IMR-90 (cell line): ENCODE measurements at regions not wholly inside any gene's neighbourhood (a gene's known extent, or its start where the extent isn't known, plus 50 kb on each side); places are given as distances from the start of the nearest gene placed in this dataset.

Experiments
- ATAC-seq: fragments of 200-7000 bp; cut with Tn5 transposase; 2 replicates; pipeline ENCODE4 v1.9.1; 2020; ENCODE audit warnings: low read depth, mild to moderate bottlenecking, moderate library complexity
- BruUV-seq: library from RNA; stranded (reverse); fragments of 400-500 nt; replicated peaks from 2 replicates; lab custom pipeline; 2021; lab: Mats Ljungman, UMichigan
- CTCF ChIA-PET: fragments of 300-600 bp; formaldehyde crosslinking; extraction: SDS; loops from one replicate; lab custom pipeline; 2021; ENCODE audit warnings: antibody characterized with exemption; lab: Yijun Ruan, JAX
- POLR2A ChIA-PET: fragments of 300-600 bp; sonication (Branson Sonifier 250); formaldehyde crosslinking; loops from one replicate; lab custom pipeline; 2022; ENCODE audit warnings: antibody characterized with exemption; ENCODE audit not compliant: unreplicated experiment; lab: Charles Lee
- DNase-seq: peaks from one replicate; pipeline ENCODE4 v3.0.0; 2013
- H2AFZ ChIP-seq: replicated peaks from 2 replicates; pipeline ENCODE3; 2013; ENCODE audit warnings: low read length, mild to moderate bottlenecking; ENCODE audit not compliant: poor library complexity
- H2AK5ac ChIP-seq: 2 replicates; pipeline ENCODE4 v1.6.1; 2013; ENCODE audit warnings: low read depth, low read length, inconsistent platforms
- H2AK9ac ChIP-seq: replicated peaks from 2 replicates; pipeline ENCODE3; 2013; ENCODE audit warnings: mild to moderate bottlenecking, low read depth, low read length, moderate library complexity; ENCODE audit not compliant: poor library complexity
- H2BK120ac ChIP-seq: 2 replicates; pipeline ENCODE4 v1.6.1; 2013; ENCODE audit warnings: low read depth, low read length, inconsistent platforms
- H2BK15ac ChIP-seq: 3 replicates; pipeline ENCODE4 v1.6.1; 2013; ENCODE audit warnings: low read depth, low read length, inconsistent platforms
- H2BK20ac ChIP-seq: 2 replicates; pipeline ENCODE4 v1.6.1; 2013; ENCODE audit warnings: low read depth, mild to moderate bottlenecking, inconsistent platforms, low read length, moderate library complexity
- H2BK5ac ChIP-seq: 2 replicates; pipeline ENCODE4 v1.6.1; 2013; ENCODE audit warnings: mild to moderate bottlenecking, low read depth, low read length, inconsistent platforms; ENCODE audit not compliant: poor library complexity, severe bottlenecking
- H3K14ac ChIP-seq: replicated peaks from 2 replicates; pipeline ENCODE4 v1.6.1; 2013; ENCODE audit warnings: low read depth, low read length, inconsistent platforms
- H3K18ac ChIP-seq: 2 replicates; pipeline ENCODE4 v1.6.1; 2013; ENCODE audit warnings: low read depth, low read length, control low read depth
- H3K23ac ChIP-seq: 2 replicates; pipeline ENCODE4 v1.6.1; 2013; ENCODE audit warnings: low read depth, low read length, inconsistent platforms
- H3K27ac ChIP-seq: 2 replicates; pipeline ENCODE4 v1.5.1; 2013; ENCODE audit warnings: mild to moderate bottlenecking, control low read depth, low read length; ENCODE audit not compliant: insufficient read depth
- H3K27me3 ChIP-seq: 2 replicates; pipeline ENCODE4 v1.6.1; 2013; ENCODE audit warnings: low read length; ENCODE audit not compliant: control insufficient read depth, insufficient read depth
- H3K36me3 ChIP-seq: 2 replicates; pipeline ENCODE4 v1.6.1; 2013; ENCODE audit warnings: low read length, mixed read lengths; ENCODE audit not compliant: control insufficient read depth, insufficient read depth
- H3K4ac ChIP-seq: 2 replicates; pipeline ENCODE4 v1.6.1; 2013; ENCODE audit warnings: low read depth, low read length, inconsistent platforms
- H3K4me1 ChIP-seq: 2 replicates; pipeline ENCODE4 v1.6.1; 2013; ENCODE audit warnings: low read length, mixed read lengths; ENCODE audit not compliant: control insufficient read depth, insufficient read depth
- H3K4me2 ChIP-seq: 2 replicates; pipeline ENCODE4 v1.6.1; 2013; ENCODE audit warnings: low read depth, mild to moderate bottlenecking, control low read depth, low read length, moderate library complexity
- H3K4me3 ChIP-seq: 2 replicates; pipeline ENCODE4 v1.5.1; 2013; ENCODE audit warnings: low read depth, mild to moderate bottlenecking, control low read depth, low read length, moderate library complexity; ENCODE audit not compliant: insufficient read depth
- H3K56ac ChIP-seq: 2 replicates; pipeline ENCODE4 v1.6.1; 2013; ENCODE audit warnings: low read length, inconsistent platforms; ENCODE audit not compliant: insufficient read depth; ENCODE audit errors: extremely low read depth
- H3K79me1 ChIP-seq, 2 experiments: 2 replicates each; pipeline ENCODE4 v1.6.1; 2013; ENCODE audit warnings: low read length in 2 of 2, inconsistent platforms in 1 of 2, low read depth in 1 of 2
- H3K9ac ChIP-seq: 2 replicates; pipeline ENCODE4 v1.6.1; 2013; ENCODE audit warnings: low read depth, low read length, control low read depth
- H3K9me1 ChIP-seq: 2 replicates; pipeline ENCODE4 v1.6.1; 2013; ENCODE audit warnings: low read length, inconsistent platforms; ENCODE audit not compliant: insufficient read depth
- H3K9me3 ChIP-seq: 2 replicates; pipeline ENCODE4 v1.6.1; 2013; ENCODE audit warnings: low read length; ENCODE audit not compliant: control insufficient read depth, insufficient read depth
- H4K20me1 ChIP-seq: 2 replicates; pipeline ENCODE4 v1.6.1; 2013; ENCODE audit warnings: low read length, inconsistent platforms; ENCODE audit not compliant: insufficient read depth
- H4K5ac ChIP-seq: 2 replicates; pipeline ENCODE4 v1.6.1; 2013; ENCODE audit warnings: mild to moderate bottlenecking, low read depth, low read length, control low read depth
- H4K8ac ChIP-seq, 2 experiments: 2 replicates each; pipeline ENCODE4 v1.6.1; 2013; ENCODE audit warnings: low read depth in 2 of 2, low read length in 2 of 2, control low read depth in 1 of 2, inconsistent platforms in 1 of 2
- H4K91ac ChIP-seq: 2 replicates; pipeline ENCODE4 v1.6.1; 2013; ENCODE audit warnings: low read depth, low read length, inconsistent platforms; ENCODE audit not compliant: insufficient read depth
- CEBPB ChIP-seq: IDR thresholded peaks from 2 replicates; pipeline ENCODE4 v1.6.1; 2012; ENCODE audit warnings: low read depth, low read length, improper control_type of control experiment
- CHD1 ChIP-seq: IDR thresholded peaks from 2 replicates; pipeline ENCODE4 v1.6.1; 2012; ENCODE audit warnings: low read depth, low read length, improper control_type of control experiment
- FOS ChIP-seq: fragments of 150-350 bp; IDR thresholded peaks from 2 replicates; pipeline ENCODE4 v1.6.1; 2016; ENCODE audit warnings: low read depth, low read length
- MAFK ChIP-seq: IDR thresholded peaks from 2 replicates; pipeline ENCODE4 v1.6.1; 2012; ENCODE audit warnings: low read depth, low read length, improper control_type of control experiment
- MXI1 ChIP-seq: IDR thresholded peaks from 2 replicates; pipeline ENCODE4 v1.6.1; 2012; ENCODE audit warnings: low read depth, mild to moderate bottlenecking, low read length, moderate library complexity, borderline replicate concordance
- POLR2A ChIP-seq: IDR thresholded peaks from 2 replicates; pipeline ENCODE4 v1.6.1; 2012; ENCODE audit warnings: mild to moderate bottlenecking, low read depth, low read length
- RAD21 ChIP-seq: IDR thresholded peaks from 2 replicates; pipeline ENCODE4 v1.6.1; 2012; ENCODE audit warnings: low read length, improper control_type of control experiment
- RFX5 ChIP-seq: IDR thresholded peaks from 2 replicates; pipeline ENCODE4 v1.8.0; 2012; ENCODE audit warnings: low read depth, mild to moderate bottlenecking, low read length, moderate library complexity
- WGBS, 2 experiments: methylation state at CpG; one replicate each; pipeline versions ENCODE4 v1.1.5 to v1.1.7; 2013; ENCODE audit warnings: missing lambda C conversion rate in 2 of 2; ENCODE audit not compliant: insufficient read length in 1 of 2; ENCODE audit errors: extremely low coverage in 2 of 2; 5-methylcytosine and 5-hydroxymethylcytosine counted together
- dilution Hi-C: fragments of 300-500 bp; cut with HindIII; formaldehyde crosslinking; loops from one replicate; pipeline ENCODE4 v1.14.3; 2018; ENCODE audit warnings: low sequenced_read_pairs; ENCODE audit not compliant: unreplicated experiment
- in situ Hi-C: fragments of 300-500 bp; cut with MboI; formaldehyde crosslinking; loops from 3 replicates; pipeline ENCODE4 v1.14.3; 2019; ENCODE audit warnings: low sequenced_read_pairs, inconsistent platforms, mixed read lengths
- intact Hi-C: fragments of 100-400 bp; cut with micrococcal nuclease; formaldehyde crosslinking; loops from 2 replicates; pipeline ENCODE4 v1.10.0; 2022
- TF ChIP-seq, protein P1 (sequence below): fragments of 150-350 bp; IDR thresholded peaks from 2 replicates; pipeline ENCODE4 v1.6.1; 2016; ENCODE audit warnings: low read depth, mild to moderate bottlenecking, low read length, moderate library complexity, borderline replicate concordance

DNA sequence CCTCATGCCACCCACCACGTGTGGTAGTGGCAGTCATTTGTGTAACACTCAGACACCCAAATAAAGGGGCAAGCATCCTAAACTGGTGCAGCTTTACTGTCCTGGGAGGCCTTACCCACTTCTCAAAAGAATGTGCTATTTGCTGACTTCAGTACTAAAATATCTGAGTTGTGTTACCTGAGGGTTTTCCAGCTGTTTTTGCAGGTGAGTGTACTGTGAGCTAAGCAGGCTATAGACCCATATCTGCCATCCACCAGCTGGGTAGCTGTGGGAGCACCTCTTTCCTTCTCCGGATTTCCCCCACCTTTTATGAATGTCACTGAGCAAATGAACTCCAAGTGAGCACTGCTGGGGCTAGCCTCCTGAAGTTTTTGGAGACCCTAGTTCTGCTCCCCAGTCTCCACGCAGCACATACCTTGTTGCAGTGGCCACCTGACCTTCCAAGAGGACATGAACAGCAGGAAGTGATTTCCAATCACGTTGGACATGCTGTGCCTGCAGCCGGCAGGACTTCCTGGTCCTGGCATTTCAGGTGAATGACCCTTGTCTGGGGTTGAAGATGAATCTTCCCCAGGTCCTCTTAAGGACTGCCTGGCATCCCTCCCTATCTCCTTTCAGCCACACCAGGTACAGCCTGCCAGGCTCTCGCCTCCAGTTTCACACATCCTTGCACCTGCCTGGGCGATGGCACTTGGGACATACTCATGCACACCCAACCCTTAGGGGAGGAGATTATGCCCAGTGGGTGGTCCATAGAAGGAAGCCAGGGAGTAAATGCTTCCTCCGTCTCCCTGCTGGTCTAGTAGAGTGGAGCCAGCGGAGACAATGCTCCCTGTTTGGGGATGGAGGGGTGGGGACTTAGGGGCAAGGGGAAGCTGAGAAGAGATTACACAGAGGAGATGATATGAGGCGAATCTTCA lies 109.5 kb upstream of the SPATA13 start:
- DNase-seq (no peak), ATAC-seq (no peak)
- in situ Hi-C loops (loop anchor here (10.0 kb wide), 1 partner anchor 174 kb away; no protein-coding TSS in a partner anchor), intact Hi-C loops (loop anchor here (5.0 kb wide), 2 partner anchors 96 to 111 kb away; partner anchors contain the start of gene SPATA13), dilution Hi-C loops (no loop called here)
- no peaks in the 10 kb centered on the region; a peak in 1 of 4 replicates for H3K79me1 ChIP-seq
- peak overlapping the region; percentile 75 for H3K4ac ChIP-seq
- no peak overlapping the region for H3K9ac ChIP-seq
- H3K56ac ChIP-seq: no peak overlapping the region
- H3K14ac ChIP-seq: peak overlapping the region; percentile 69
- H3K27me3 ChIP-seq: no peaks in the 10 kb centered on the region
- H3K4me2 ChIP-seq: no peak overlapping the region
- no peak overlapping the region for H3K4me3 ChIP-seq
- H2AFZ ChIP-seq: peak overlapping the region; percentile 66
- H2BK120ac ChIP-seq: peak overlapping the region; percentile 81
- H3K9me1 ChIP-seq: peaks cover 14% of the 10 kb centered on the region
- peak overlapping the region; percentile 76; the same call in 1 of the 2 replicates for H2AK5ac ChIP-seq
- peak overlapping the region; percentile 17; the same call in 1 of the 2 replicates for H3K27ac ChIP-seq
- peaks cover 3% of the 10 kb centered on the region; the same call in 1 of the 2 replicates for H3K9me3 ChIP-seq
- peak overlapping the region; percentile 2; the same call in 2 of the 3 replicates for H2BK15ac ChIP-seq
- peak overlapping the region; percentile 19 for H2AK9ac ChIP-seq
- BruUV-seq: no TSS peak
- peak overlapping the region in 1 of 2 experiments; percentile 67; a peak in 1 of 4 replicates for H4K8ac ChIP-seq
- ChIA-PET POLR2A (no interaction called here), CTCF (no interaction called here)
- H3K23ac ChIP-seq: peak overlapping the region; percentile 3; the same call in 1 of the 2 replicates
- peak overlapping the region; percentile 56 for H4K5ac ChIP-seq
- no peak overlapping the region for H2BK5ac ChIP-seq
- H4K20me1 ChIP-seq: no peaks in the 10 kb centered on the region
- WGBS, 2 experiments: 97% methylated on average over 3 of the region's 10 CpGs; no CpG with 5 or more reads in 1 of the 2 experiments
- peak overlapping the region; percentile 20; the same call in 1 of the 2 replicates for H3K18ac ChIP-seq
- no peaks in the 10 kb centered on the region for H3K36me3 ChIP-seq
- no peak for TF ChIP-seq POLR2A
- TF ChIP-seq RAD21: no peak
- no peak for TF ChIP-seq RFX5
- no peak for TF ChIP-seq FOS
- TF ChIP-seq CEBPB: no peak
- TF ChIP-seq, protein P1, sequence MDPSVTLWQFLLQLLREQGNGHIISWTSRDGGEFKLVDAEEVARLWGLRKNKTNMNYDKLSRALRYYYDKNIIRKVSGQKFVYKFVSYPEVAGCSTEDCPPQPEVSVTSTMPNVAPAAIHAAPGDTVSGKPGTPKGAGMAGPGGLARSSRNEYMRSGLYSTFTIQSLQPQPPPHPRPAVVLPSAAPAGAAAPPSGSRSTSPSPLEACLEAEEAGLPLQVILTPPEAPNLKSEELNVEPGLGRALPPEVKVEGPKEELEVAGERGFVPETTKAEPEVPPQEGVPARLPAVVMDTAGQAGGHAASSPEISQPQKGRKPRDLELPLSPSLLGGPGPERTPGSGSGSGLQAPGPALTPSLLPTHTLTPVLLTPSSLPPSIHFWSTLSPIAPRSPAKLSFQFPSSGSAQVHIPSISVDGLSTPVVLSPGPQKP: no peak
- no peak for TF ChIP-seq MXI1
- no peak for TF ChIP-seq CHD1
- TF ChIP-seq MAFK: no peak
- peaks cover 14% of the 10 kb centered on the region for H3K4me1 ChIP-seq
- H2BK20ac ChIP-seq: peak overlapping the region; percentile 72
- H4K91ac ChIP-seq: peak overlapping the region; percentile 9
